ENCODE measurements at regions not wholly inside any gene's neighbourhood (a gene's known extent, or its start where the extent isn't known, plus 50 kb on each side); places are given as distances from the start of the nearest gene placed in this dataset.

DNA sequence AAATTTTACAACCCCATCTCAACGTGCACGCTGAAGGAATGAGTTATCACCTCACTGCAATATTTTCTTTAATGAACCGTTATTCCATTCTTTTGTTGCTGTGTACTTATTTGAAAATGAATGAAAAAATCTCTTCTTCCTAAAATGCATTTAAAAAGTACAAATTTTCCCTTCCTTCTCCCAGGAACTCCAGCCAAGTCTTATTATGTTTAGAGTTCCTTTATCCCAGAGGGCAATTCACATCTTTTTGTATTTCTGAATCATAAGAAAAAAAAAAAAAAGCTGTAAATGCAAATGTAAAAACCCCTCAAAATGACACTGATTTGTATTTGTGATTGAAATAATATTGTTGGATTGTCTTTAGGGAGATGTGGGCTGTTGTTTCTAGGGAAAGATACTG is 2194.3 kb upstream of the CELF4 start:
- DNase-seq = no peak

GRCh38 chr18:39753178-39753577 is 2187.6 kb upstream of the CELF4 start:
- DNase-seq = no peak

DNA sequence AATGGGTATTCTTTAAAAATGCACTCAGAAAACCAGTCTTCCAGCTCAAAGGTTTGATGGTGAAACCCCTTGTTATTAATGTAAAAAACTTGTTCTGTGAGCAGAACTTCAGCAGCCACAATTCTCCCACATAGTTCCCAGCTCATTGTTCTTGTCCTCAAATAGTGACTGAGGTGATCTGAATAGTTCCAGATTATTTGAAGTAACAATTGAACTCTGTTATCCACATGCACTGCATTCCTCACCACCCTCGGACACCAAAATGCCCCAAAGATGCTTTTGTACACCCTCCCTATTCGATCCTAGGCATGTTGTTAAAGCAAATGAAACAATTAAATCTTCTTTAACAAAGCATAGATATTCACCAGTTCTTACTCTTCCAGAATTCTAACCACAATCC is 2186.8 kb upstream of the CELF4 start:
- DNase-seq = no peak

GRCh38 chr18:39751921-39752320 is 2186.3 kb upstream of the CELF4 start:
- no peak for DNase-seq

DNA sequence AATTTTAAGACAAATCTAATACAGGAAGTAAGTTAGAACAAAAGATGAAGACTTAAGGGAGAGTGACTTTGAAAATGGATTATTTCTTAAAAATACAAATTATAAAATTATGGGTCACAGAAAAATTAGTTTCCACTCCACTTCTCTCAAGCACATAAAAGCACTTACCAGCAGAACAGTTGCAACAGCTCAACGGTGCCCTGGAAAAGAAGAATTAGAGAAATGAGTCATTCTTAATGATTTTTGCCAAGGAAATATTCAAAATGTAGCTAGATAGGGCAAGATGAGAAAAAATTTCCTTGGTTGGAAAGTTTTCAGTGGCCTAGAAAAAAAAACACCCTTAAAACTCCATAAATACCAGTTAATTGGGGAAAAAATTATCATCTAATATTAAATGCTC is 2185.6 kb upstream of the CELF4 start:
- no peak for DNase-seq

DNA sequence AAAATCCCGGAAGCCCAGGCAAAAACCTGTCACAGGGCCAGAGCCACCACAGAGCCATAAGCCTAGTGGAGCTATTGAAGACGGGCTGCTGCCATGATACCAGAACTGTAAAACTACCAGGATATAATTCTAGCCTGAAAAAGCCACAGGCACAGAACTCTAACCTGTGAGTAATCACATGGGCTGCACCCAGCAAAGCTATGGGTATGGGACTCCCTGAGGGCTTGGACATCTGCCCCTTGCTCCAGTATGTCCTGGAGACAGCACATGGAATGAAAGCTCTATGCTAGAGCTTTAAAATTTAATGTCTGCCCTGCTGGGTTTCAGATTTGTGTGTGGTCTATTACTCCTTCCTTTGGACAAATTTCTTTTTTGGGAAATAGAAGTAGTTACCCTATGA is 2183.6 kb upstream of the CELF4 start:
- no peak for DNase-seq

- no peak for DNase-seq
Measured at GRCh38 chr18:39748727-39749126, 2183.1 kb upstream of the CELF4 start.

- no peak for DNase-seq
Measured at GRCh38 chr18:39746201-39746600, 2180.6 kb upstream of the CELF4 start.

DNA sequence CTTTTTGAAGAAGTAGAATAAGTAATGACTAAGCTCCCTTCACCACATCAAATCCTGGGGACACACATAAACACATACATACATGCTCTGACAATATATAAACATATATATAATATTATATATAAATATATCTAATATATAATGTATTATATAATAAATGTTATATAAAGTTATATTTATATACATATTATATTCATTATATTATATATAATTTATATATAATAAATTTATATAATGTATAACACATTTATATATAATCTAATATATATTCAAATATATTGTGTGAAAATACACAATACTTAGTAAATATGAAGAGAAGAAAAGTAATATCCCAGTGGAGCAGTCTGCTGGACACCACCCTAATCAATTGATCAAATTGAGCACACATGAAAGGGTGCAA is 2177.9 kb upstream of the CELF4 start:
- DNase-seq = no peak

GRCh38 chr18:39741755-39742466 is 2176.3 kb upstream of the CELF4 start:
- no peak for DNase-seq

DNA sequence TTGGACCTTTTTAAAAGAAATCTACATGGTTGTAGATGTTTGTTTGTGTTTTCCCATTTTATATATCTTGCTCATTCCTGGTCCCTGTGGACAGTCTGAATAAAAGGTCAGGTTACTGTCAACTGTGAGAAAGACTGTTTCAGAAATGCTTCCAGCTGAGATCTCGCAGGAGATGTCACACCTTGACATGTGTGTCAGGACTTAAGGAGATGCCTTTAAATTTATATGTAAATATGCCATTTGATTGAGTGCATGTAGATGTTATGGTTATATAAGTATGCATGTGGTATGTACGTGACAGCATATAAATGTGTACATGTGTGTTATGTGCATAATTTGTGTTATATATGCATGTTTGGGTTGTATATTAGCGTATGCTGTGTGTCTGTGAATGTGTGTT is 2172.3 kb upstream of the CELF4 start:
- no peak for DNase-seq

- DNase-seq = no peak
Measured at GRCh38 chr18:39732918-39733317, 2167.3 kb upstream of the CELF4 start.

GRCh38 chr18:39730606-39731005 is 2165.0 kb upstream of the CELF4 start:
- DNase-seq = no peak

DNA sequence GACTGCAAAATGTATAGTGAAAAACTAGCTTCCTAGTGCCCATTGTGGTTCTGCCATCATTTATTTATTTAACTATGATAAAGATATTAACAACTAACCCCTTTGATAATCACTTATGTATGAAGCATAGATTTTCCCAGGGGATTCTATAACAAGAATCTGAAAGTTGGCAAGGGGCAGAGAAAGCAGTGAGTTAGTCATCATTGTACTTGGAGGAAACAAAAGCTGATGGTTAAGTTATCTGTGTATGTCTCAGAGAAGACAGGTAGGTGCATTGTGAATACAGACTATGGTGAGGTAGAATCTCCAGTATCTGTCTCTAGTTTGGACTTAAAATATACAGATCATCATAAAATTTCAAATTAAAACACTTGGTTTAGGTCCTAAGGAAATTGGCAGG is 2159.1 kb upstream of the CELF4 start:
- peak; percentile 14 for DNase-seq

DNA sequence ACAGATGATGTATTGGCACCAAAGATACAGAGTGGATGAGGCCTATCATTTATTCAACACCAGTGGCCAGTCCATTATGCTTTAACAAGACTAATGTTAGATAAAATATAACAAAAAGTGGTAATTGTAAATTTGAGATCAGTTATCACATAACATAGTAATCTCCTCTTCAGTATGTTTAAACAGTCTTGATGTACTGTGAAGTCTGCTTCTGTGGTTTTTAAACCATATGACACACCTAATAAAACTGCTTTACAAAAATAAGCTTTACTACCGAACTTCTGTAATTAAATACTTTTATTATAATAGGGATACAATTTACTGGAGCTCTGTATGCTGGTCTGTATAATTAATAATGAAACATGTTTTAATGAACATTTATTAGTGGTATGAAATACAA is 2156.1 kb upstream of the CELF4 start:
- DNase-seq = no peak

- no peak for DNase-seq
Measured at GRCh38 chr18:39713961-39714360, 2148.4 kb upstream of the CELF4 start.

- DNase-seq = no peak
Measured at GRCh38 chr18:39711701-39712100, 2146.1 kb upstream of the CELF4 start.

- DNase-seq = no peak
Measured at GRCh38 chr18:39705362-39705761, 2139.8 kb upstream of the CELF4 start.

DNA sequence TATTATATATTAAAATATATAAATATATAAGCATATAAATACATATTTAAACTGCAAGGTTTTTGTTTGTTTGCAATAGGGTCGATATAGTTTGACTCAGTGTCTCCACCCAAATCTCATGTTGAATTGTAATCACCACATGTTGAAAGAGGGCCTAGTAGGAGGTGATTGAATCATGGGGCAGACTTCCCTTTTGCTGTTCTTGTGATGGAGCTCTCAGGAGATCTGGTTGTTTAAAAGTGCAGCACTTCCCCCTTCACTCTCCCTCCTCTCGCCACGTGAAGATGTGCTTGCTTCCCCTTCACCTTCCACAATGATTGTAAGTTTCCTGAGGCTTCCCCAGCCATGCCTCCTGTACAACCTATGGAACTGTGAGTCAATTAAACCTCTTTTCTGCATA is 2137.3 kb upstream of the CELF4 start:
- no peak for DNase-seq

GRCh38 chr18:39701839-39702238 is 2136.2 kb upstream of the CELF4 start:
- no peak for DNase-seq

DNA sequence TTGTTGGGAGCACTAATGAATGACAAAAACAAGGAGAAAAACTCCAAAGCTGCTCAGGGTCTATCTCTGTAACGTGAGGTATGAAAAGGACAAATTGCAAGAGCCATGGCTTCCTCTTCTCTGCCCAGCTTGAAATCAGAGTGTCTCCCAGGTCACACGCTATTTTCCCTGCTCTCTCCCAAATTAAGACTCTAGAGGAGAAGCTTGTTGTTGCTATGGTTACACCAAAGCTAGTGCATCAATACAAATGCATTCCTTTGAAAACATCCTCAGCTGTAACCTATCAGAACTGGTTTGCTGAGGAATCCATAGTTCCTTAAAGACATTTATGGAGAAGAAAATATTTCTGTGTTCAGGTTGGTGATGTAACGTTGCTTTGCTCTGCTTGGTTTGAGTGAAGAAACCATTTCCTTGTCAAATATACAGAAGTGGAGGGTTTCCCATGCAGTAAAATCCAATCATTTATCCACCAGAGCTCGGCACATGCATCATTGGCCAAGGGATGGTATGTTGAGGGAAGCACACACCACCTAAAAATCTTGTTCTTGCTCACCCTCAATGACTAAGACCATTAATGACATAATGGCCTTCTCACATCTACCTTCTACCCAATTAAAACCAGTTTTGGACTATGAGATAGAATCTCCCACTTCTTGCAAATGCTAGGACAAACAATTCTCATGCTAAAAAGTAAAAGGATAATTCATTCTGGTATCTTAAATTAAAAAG is 2135.6 kb upstream of the CELF4 start:
- DNase-seq = peak; percentile 5

- no peak for DNase-seq
Measured at GRCh38 chr18:39699340-39699964, 2133.9 kb upstream of the CELF4 start.

DNA sequence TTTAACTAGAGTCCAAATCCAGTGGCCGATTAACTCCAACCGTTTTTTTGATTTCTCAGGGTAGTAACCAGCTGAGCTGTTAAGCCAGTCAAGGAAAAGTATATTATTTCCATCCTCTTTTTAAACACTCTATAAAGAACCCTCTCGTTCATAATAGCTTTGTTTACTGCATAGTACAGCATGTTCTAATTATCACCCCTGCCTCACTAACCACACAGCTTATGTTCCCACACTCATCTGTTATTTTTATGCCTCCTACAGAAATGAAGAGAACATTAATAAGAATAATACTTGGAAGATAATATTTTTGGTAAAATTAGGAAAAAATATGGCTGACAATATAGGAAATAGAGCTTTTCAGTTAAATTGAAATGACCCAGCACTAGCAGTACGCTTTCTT is 2132.8 kb upstream of the CELF4 start:
- no peak for DNase-seq

DNA sequence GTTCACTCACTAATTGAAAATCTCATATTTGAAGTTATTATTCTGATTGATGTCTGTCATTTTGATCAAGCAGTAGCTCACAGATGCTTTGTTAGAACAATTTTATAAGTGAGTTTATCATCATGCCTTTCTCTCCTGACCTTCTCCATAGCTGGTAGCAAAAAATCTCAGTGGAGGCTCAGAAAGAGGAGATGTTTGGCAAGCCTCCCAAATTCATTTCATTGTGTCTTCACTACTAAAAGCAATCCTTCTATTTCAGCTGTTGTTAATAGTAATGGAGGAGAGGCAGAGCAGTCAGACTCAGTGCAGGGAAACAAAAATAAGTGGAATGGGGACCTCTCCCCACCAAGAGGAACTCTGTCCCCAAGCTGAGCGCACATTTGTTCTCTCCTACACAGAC is 2127.8 kb upstream of the CELF4 start:
- DNase-seq = no peak
